ENCODE measurements at regions not wholly inside any gene's neighbourhood (a gene's known extent, or its start where the extent isn't known, plus 50 kb on each side); places are given as distances from the start of the nearest gene placed in this dataset.

DNA sequence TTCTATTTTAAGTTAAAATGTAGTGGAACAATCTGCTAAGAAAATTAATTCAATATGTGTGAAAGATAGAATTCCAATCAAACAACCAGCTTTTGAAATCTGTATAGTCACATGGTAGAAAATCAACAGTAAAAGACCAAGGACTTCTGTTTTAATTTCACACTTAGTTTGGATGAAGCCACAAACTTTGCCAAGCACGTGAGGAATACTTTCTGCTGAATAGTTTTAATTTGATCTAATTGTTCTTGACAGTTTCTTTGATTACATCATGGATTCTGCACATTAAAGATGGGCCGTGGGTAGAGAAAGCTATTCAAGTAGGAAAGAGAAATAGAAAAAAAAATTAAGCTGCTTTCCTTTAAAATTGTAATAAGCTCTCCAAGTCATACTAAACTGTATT is 137.9 kb upstream of the FAM241A start:
- no peaks in the 10 kb centered on the region for H3K9me3 ChIP-seq (ENCODE audit: control insufficient read depth, insufficient read depth, low read depth, low read length)
- DNase-seq (ENCODE audit: low read depth, low spot score): no peak
- no peaks in the 10 kb centered on the region for H3K36me3 ChIP-seq (ENCODE audit: control insufficient read depth, insufficient read depth, low read length)
- no peak overlapping the region for H3K27ac ChIP-seq (ENCODE audit: low read length)
- no TSS peak for BruUV-seq (replicated peaks)
- no peak for ATAC-seq
- intact Hi-C loops (cut with micrococcal nuclease; ENCODE audit: unreplicated experiment) (no loop called here), in situ Hi-C loops (cut with HindIII; ENCODE audit: low pct_unique_long_range_greater_than_20kb, low sequenced_read_pairs) (no loop called here)
- POLR2A ChIA-PET: no interaction called here
- H3K27me3 ChIP-seq (ENCODE audit: control insufficient read depth, insufficient read depth, low read length): no peaks in the 10 kb centered on the region
- CTCF ChIA-PET: no interaction called here
- no peak overlapping the region for H3K4me3 ChIP-seq (ENCODE audit: low read depth in 2 of 2, low read length in 2 of 2)
- no peaks in the 10 kb centered on the region for H3K4me1 ChIP-seq (ENCODE audit: control insufficient read depth, insufficient read depth, low read length)
- no peak for TF ChIP-seq TCF7L2 (IDR thresholded peaks at IDR 0.05; ENCODE audit: low read depth, low read length)
- TF ChIP-seq, protein P1, sequence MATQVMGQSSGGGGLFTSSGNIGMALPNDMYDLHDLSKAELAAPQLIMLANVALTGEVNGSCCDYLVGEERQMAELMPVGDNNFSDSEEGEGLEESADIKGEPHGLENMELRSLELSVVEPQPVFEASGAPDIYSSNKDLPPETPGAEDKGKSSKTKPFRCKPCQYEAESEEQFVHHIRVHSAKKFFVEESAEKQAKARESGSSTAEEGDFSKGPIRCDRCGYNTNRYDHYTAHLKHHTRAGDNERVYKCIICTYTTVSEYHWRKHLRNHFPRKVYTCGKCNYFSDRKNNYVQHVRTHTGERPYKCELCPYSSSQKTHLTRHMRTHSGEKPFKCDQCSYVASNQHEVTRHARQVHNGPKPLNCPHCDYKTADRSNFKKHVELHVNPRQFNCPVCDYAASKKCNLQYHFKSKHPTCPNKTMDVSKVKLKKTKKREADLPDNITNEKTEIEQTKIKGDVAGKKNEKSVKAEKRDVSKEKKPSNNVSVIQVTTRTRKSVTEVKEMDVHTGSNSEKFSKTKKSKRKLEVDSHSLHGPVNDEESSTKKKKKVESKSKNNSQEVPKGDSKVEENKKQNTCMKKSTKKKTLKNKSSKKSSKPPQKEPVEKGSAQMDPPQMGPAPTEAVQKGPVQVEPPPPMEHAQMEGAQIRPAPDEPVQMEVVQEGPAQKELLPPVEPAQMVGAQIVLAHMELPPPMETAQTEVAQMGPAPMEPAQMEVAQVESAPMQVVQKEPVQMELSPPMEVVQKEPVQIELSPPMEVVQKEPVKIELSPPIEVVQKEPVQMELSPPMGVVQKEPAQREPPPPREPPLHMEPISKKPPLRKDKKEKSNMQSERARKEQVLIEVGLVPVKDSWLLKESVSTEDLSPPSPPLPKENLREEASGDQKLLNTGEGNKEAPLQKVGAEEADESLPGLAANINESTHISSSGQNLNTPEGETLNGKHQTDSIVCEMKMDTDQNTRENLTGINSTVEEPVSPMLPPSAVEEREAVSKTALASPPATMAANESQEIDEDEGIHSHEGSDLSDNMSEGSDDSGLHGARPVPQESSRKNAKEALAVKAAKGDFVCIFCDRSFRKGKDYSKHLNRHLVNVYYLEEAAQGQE (IDR thresholded peaks at IDR 0.05; ENCODE audit: insufficient read depth in 1 of 2, low read depth in 2 of 2, low read length in 1 of 2): no peak
- no peak for TF ChIP-seq SIN3A (IDR thresholded peaks at IDR 0.05; ENCODE audit: borderline replicate concordance, insufficient read depth, low read depth, low read length)
- TF ChIP-seq CTCF (IDR thresholded peaks at IDR 0.05): no peak

DNA sequence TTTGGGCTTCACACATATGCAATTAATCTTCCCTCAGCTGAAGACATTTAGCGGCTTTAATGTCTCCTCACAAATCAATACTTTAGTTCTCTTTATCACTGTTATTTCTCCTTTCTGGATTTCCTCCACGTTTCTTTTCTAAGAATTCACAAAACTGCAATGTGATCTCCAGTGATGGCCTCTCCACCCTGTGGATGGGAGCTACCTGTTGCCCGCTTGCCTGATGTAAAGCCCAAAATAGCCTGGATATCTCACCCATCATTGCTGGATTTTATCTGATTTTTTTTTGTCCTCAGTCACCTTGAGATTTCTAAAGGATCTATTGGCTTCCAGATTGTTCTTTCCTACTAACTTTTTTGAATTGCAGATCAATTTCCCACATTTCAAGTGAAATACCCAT is 129.3 kb upstream of the FAM241A start:
- ATAC-seq: no peak
- no peak for DNase-seq (ENCODE audit: low read depth, low spot score)
- no peak overlapping the region for H3K4me3 ChIP-seq (ENCODE audit: low read depth in 2 of 2, low read length in 2 of 2)
- intact Hi-C loops (cut with micrococcal nuclease; ENCODE audit: unreplicated experiment): no loop called here
- no TSS peak for BruUV-seq (replicated peaks)
- no peaks in the 10 kb centered on the region for H3K4me1 ChIP-seq (ENCODE audit: control insufficient read depth, insufficient read depth, low read length)
- TF ChIP-seq, protein P1 (IDR thresholded peaks at IDR 0.05; ENCODE audit: insufficient read depth in 1 of 2, low read depth in 2 of 2, low read length in 1 of 2): no peak
- TF ChIP-seq TCF7L2 (IDR thresholded peaks at IDR 0.05; ENCODE audit: low read depth, low read length) (no peak), SIN3A (IDR thresholded peaks at IDR 0.05; ENCODE audit: borderline replicate concordance, insufficient read depth, low read depth, low read length) (no peak), POLR2AphosphoS5 (IDR thresholded peaks at IDR 0.05; ENCODE audit: low read depth, low read length) (no peak), CTCF (IDR thresholded peaks at IDR 0.05) (no peak)
- H3K27me3 ChIP-seq (ENCODE audit: control insufficient read depth, insufficient read depth, low read length): no peaks in the 10 kb centered on the region
- H3K27ac ChIP-seq (ENCODE audit: low read length): no peak overlapping the region
- H3K9me3 ChIP-seq (ENCODE audit: control insufficient read depth, insufficient read depth, low read depth, low read length): no peaks in the 10 kb centered on the region
- H3K36me3 ChIP-seq (ENCODE audit: control insufficient read depth, insufficient read depth, low read length): no peaks in the 10 kb centered on the region
- CTCF ChIA-PET: no interaction called here
- POLR2A ChIA-PET: no interaction called here
- in situ Hi-C loops (cut with HindIII; ENCODE audit: low pct_unique_long_range_greater_than_20kb, low sequenced_read_pairs): no loop called here
